ENCODE measurements at regions not wholly inside any gene's neighbourhood (a gene's known extent, or its start where the extent isn't known, plus 50 kb on each side); places are given as distances from the start of the nearest gene placed in this dataset.

- TF ChIP-seq, protein P1, sequence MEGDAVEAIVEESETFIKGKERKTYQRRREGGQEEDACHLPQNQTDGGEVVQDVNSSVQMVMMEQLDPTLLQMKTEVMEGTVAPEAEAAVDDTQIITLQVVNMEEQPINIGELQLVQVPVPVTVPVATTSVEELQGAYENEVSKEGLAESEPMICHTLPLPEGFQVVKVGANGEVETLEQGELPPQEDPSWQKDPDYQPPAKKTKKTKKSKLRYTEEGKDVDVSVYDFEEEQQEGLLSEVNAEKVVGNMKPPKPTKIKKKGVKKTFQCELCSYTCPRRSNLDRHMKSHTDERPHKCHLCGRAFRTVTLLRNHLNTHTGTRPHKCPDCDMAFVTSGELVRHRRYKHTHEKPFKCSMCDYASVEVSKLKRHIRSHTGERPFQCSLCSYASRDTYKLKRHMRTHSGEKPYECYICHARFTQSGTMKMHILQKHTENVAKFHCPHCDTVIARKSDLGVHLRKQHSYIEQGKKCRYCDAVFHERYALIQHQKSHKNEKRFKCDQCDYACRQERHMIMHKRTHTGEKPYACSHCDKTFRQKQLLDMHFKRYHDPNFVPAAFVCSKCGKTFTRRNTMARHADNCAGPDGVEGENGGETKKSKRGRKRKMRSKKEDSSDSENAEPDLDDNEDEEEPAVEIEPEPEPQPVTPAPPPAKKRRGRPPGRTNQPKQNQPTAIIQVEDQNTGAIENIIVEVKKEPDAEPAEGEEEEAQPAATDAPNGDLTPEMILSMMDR (IDR thresholded peaks at IDR 0.05; ENCODE audit: control extremely low read depth in 1 of 3, insufficient read depth in 1 of 3, low read depth in 1 of 3, low read length in 3 of 3), result no peak
- TF ChIP-seq RFX5 (IDR thresholded peaks at IDR 0.05; ENCODE audit: borderline replicate concordance, low read depth, low read length) (no peak), USF2 (IDR thresholded peaks at IDR 0.05; ENCODE audit: low read length) (no peak), RAD21 (IDR thresholded peaks at IDR 0.05 in 1 of 2, conservative IDR thresholded peaks at IDR 0.05 in 1 of 2; ENCODE audit: low read depth in 2 of 2, low read length in 2 of 2) (no peak), GABPA (IDR thresholded peaks at IDR 0.05; ENCODE audit: borderline replicate concordance, insufficient read depth, low read length) (no peak)
Observed at GRCh38 chr20:11792568-11792953, 125.1 kb upstream of the BTBD3 start.

All from H1 (cell line).